Osteocyte (in vitro differentiated cells): ENCODE measurements at regions not wholly inside any gene's neighbourhood (a gene's known extent, or its start where the extent isn't known, plus 50 kb on each side); places are given as distances from the start of the nearest gene placed in this dataset.

Experiments used
- DNase-seq: peaks from one replicate; pipeline ENCODE4 v3.0.0; 2021; ENCODE audit warnings: mixed read lengths; ENCODE audit not compliant: unreplicated experiment; ENCODE audit errors: extremely low spot score
- H3K27ac Mint-ChIP-seq: one replicate; pipeline ENCODE4 v1.8.0; 2021; ENCODE audit warnings: mild to moderate bottlenecking, mixed read lengths; ENCODE audit not compliant: unreplicated experiment
- H3K27me3 Mint-ChIP-seq: one replicate; pipeline ENCODE4 v1.8.0; 2021; ENCODE audit warnings: mixed read lengths; ENCODE audit not compliant: unreplicated experiment
- H3K36me3 Mint-ChIP-seq: one replicate; pipeline ENCODE4 v1.8.0; 2021; ENCODE audit warnings: mixed read lengths; ENCODE audit not compliant: unreplicated experiment
- H3K4me1 Mint-ChIP-seq: one replicate; pipeline ENCODE4 v1.8.0; 2021; ENCODE audit warnings: mixed read lengths; ENCODE audit not compliant: unreplicated experiment
- H3K4me3 Mint-ChIP-seq: one replicate; pipeline ENCODE4 v1.8.0; 2021; ENCODE audit warnings: mild to moderate bottlenecking, moderate library complexity, mixed read lengths; ENCODE audit not compliant: unreplicated experiment
- H3K9me3 Mint-ChIP-seq: one replicate; pipeline ENCODE4 v1.8.0; 2021; ENCODE audit warnings: mixed read lengths; ENCODE audit not compliant: unreplicated experiment
- CTCF ChIP-seq: fragments of 200-600 bp; sonication (generic); IDR thresholded peaks from 2 replicates; pipeline ENCODE4 v1.5.0; 2021; ENCODE audit warnings: antibody characterized with exemption, mild to moderate bottlenecking, moderate library complexity

- H3K9me3 Mint-ChIP-seq = peaks cover 4% of the 10 kb centered on the region
- H3K27ac Mint-ChIP-seq = no peak overlapping the region
- no peak for TF ChIP-seq CTCF
- H3K4me1 Mint-ChIP-seq = no peaks in the 10 kb centered on the region
- H3K27me3 Mint-ChIP-seq = peaks cover 8% of the 10 kb centered on the region
- no peak overlapping the region for H3K4me3 Mint-ChIP-seq
- no peaks in the 10 kb centered on the region for H3K36me3 Mint-ChIP-seq
- DNase-seq = no peak
Observed at GRCh38 chr2:60275958-60276357, 277.5 kb downstream of the BCL11A start.

- peaks cover under 1% of the 10 kb centered on the region for H3K27me3 Mint-ChIP-seq
- no peaks in the 10 kb centered on the region for H3K36me3 Mint-ChIP-seq
- no peak for TF ChIP-seq CTCF
- no peak for DNase-seq
- no peak overlapping the region for H3K4me3 Mint-ChIP-seq
- peaks cover 4% of the 10 kb centered on the region for H3K9me3 Mint-ChIP-seq
- no peak overlapping the region for H3K27ac Mint-ChIP-seq
- H3K4me1 Mint-ChIP-seq = no peaks in the 10 kb centered on the region
Observed at GRCh38 chr2:60273836-60274235, 279.6 kb downstream of the BCL11A start.

- DNase-seq = no peak
- Mint-ChIP-seq H3K27me3 (no peaks in the 10 kb centered on the region), H3K4me3 (no peak overlapping the region), H3K4me1 (no peaks in the 10 kb centered on the region), H3K36me3 (no peaks in the 10 kb centered on the region), H3K27ac (no peak overlapping the region), H3K9me3 (peaks cover 4% of the 10 kb centered on the region)
- no peak for TF ChIP-seq CTCF
Observed at GRCh38 chr2:60271713-60272112, 281.7 kb downstream of the BCL11A start.

- no peak for DNase-seq
- Mint-ChIP-seq H3K4me3 (no peak overlapping the region), H3K27me3 (no peaks in the 10 kb centered on the region), H3K9me3 (no peaks in the 10 kb centered on the region), H3K36me3 (no peaks in the 10 kb centered on the region), H3K27ac (no peak overlapping the region), H3K4me1 (no peaks in the 10 kb centered on the region)
- TF ChIP-seq CTCF = no peak
Observed at GRCh38 chr2:60271131-60271530, 282.3 kb downstream of the BCL11A start.

GRCh38 chr2:60268661-60269060 is 284.8 kb downstream of the BCL11A start:
- Mint-ChIP-seq H3K27me3 (no peaks in the 10 kb centered on the region), H3K36me3 (no peaks in the 10 kb centered on the region)
- no peak for TF ChIP-seq CTCF

More at GRCh38 chr2:60268661-60269060, 284.8 kb downstream of the BCL11A start:
- H3K4me3 Mint-ChIP-seq = no peak overlapping the region
- H3K4me1 Mint-ChIP-seq = no peaks in the 10 kb centered on the region
- no peak for DNase-seq
- H3K27ac Mint-ChIP-seq = no peak overlapping the region
- H3K9me3 Mint-ChIP-seq = peaks cover 11% of the 10 kb centered on the region
